Body of pancreas (tissue), 4 donors: ENCODE measurements at regions not wholly inside any gene's neighbourhood (a gene's known extent, or its start where the extent isn't known, plus 50 kb on each side); places are given as distances from the start of the nearest gene placed in this dataset.

Experiments
- POLR2A ChIP-seq, 3 donors: fragments of 450-650 bp; IDR thresholded peaks; one replicate each; pipeline ENCODE4 v1.6.1; 2016; ENCODE audit warnings: antibody characterized with exemption in 3 of 3, mild to moderate bottlenecking in 2 of 3
- TF ChIP-seq, protein P1 (sequence below), 7 experiments: fragments of 450-650 bp in 4 of 7; fragments of 200-600 bp in 3 of 7; sonication (generic) in 3 of 7; IDR thresholded peaks; one replicate each; pipeline ENCODE4 v1.5.1; 2016 to 2019; ENCODE audit warnings: antibody characterized with exemption in 7 of 7

DNA sequence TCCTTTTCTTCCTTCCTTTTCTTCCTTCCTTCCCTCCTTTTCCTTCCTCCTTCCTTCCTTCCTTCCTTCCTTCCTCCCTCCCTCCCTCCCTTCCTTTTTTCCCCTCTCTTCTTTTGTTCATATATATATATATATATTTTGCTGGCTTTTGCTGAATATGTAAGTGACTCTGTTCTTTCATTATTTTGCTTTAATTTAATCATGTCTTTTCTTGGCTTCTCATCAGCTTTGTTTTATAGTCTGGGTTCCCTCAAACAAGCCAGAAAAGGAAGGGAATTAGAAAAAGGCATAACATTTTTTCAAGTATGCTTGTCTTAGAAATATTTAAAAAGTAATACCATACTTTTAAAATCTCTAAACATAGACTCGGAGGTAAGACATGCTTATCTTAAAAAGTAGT, 219.9 kb upstream of the ATXN7L3B start:
- TF ChIP-seq, protein P1, sequence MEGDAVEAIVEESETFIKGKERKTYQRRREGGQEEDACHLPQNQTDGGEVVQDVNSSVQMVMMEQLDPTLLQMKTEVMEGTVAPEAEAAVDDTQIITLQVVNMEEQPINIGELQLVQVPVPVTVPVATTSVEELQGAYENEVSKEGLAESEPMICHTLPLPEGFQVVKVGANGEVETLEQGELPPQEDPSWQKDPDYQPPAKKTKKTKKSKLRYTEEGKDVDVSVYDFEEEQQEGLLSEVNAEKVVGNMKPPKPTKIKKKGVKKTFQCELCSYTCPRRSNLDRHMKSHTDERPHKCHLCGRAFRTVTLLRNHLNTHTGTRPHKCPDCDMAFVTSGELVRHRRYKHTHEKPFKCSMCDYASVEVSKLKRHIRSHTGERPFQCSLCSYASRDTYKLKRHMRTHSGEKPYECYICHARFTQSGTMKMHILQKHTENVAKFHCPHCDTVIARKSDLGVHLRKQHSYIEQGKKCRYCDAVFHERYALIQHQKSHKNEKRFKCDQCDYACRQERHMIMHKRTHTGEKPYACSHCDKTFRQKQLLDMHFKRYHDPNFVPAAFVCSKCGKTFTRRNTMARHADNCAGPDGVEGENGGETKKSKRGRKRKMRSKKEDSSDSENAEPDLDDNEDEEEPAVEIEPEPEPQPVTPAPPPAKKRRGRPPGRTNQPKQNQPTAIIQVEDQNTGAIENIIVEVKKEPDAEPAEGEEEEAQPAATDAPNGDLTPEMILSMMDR (IDR thresholded peaks at IDR 0.05) = no peak
- TF ChIP-seq POLR2A (IDR thresholded peaks at IDR 0.05) = no peak
